ENCODE measurements at regions not wholly inside any gene's neighbourhood (a gene's known extent, or its start where the extent isn't known, plus 50 kb on each side); places are given as distances from the start of the nearest gene placed in this dataset.
A peak's percentile ranks its signal among the peaks of the same experiment; 100 is the strongest.

DNA sequence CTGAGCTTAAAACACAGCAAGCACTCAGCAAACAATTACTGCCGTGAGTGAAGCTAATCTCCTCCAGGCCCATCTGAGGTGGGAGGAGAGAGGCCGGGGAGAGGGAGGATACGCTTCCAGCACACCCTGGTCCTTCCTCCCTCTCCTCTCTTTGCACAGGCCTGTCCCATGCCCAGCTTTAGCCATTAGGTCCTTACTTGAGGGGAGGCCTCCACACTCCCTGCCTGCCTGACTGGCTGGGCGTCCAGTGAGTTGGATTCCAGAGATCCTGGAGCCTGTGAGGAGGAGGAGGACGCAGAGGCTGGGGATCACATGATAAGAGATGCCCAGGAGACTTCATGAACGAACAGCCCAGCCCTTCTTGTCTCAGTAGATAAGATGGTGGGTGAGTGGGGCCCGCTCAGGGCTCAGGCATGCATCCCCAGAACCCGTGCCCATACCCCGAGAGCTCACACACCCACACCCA lies 65.1 kb upstream of the NCOR2 start:
- no peak overlapping the region for H3K4me3 ChIP-seq
- H3K9ac ChIP-seq (ENCODE audit: insufficient read length) = no peak overlapping the region
- DNase-seq (ENCODE audit: low read depth, low spot score) = no peak
- no peaks in the 10 kb centered on the region for H3K36me3 ChIP-seq (ENCODE audit: insufficient read depth, low read length)
- TF ChIP-seq FOXP2 (optimal IDR thresholded peaks at IDR 0.05; ENCODE audit: control extremely low read depth, extremely low read length, insufficient read depth) (no peak), POLR2AphosphoS5 (IDR thresholded peaks at IDR 0.05; ENCODE audit: borderline replicate concordance, low read depth, low read length) (no peak), EZH2 (IDR thresholded peaks at IDR 0.05) (no peak)
- H3K27ac ChIP-seq = peak overlapping the region; percentile 0; the same call in 1 of the 2 replicates
- H3K9me3 ChIP-seq (ENCODE audit: low read depth, low read length) = no peaks in the 10 kb centered on the region; the same call in 1 of the 2 replicates

DNA sequence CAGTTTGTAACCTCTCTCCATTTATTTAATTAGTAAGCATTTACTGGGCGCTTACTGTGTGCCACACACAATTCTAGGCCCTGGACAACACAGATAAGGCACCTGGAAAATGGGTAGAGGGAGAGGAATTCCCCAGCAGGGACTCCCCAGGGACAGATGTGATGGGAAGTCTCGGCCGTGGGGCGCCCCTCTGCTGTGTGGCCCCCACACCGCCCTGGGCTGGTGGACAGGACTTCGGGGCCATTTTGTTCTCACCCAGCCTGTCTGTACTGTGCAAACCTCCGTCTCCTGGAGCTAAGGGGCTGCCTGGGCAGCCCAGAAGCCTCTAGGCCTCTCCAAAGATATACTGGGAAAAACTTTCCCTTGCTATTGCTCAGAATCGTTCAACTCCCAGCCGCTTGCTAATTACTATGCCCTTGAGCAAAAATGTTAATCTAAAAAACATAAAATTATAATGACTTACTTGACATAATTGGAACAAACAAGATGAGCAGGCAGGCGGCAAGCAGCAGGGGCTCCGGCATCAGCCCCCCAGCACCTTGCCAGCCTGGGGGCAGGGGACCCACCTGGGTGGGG lies 64.4 kb upstream of the NCOR2 start:
- no peaks in the 10 kb centered on the region; the same call in 1 of the 2 replicates for H3K9me3 ChIP-seq (ENCODE audit: low read depth, low read length)
- no peak for DNase-seq (ENCODE audit: low read depth, low spot score)
- H3K27ac ChIP-seq = 0 out of 2 replicates have a peak overlapping the region, but pooled peaks have one; percentile 0
- H3K36me3 ChIP-seq (ENCODE audit: insufficient read depth, low read length) = no peaks in the 10 kb centered on the region
- no peak overlapping the region for H3K4me3 ChIP-seq
- TF ChIP-seq EZH2 (IDR thresholded peaks at IDR 0.05) = no peak
- TF ChIP-seq POLR2AphosphoS5 (IDR thresholded peaks at IDR 0.05; ENCODE audit: borderline replicate concordance, low read depth, low read length) = no peak
- no peak for TF ChIP-seq FOXP2 (optimal IDR thresholded peaks at IDR 0.05; ENCODE audit: control extremely low read depth, extremely low read length, insufficient read depth)
- no peak overlapping the region for H3K9ac ChIP-seq (ENCODE audit: insufficient read length)

DNA sequence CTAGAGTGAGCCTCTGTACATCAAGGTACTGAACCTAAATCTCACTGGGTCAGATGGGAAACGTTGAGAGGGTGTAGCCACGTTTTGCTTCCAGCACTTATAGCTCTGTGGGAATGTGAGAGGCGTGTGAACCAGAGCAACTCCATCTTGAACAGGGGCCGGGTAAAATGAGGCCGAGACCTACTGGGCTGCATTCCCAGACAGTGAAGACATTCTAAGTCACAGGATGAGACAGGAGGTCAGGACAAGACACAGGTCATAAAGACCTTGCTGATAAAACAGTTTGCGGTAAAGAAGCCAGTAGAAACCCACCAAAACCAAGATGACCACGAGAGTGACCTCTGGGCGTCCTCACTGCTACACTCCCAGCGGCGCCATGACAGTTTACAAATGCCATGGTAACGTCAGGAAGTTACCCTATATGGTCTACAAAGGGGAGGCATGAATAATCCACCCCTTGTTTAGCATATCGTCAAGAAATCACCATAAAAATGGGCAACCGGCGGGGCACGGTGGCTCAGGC lies 63.4 kb upstream of the NCOR2 start:
- Histone ChIP-seq H3K36me3 (ENCODE audit: insufficient read depth, low read length) (no peaks in the 10 kb centered on the region), H3K27ac (no peak overlapping the region), H3K4me3 (no peak overlapping the region), H3K9ac (ENCODE audit: insufficient read length) (no peak overlapping the region), H3K9me3 (ENCODE audit: low read depth, low read length) (no peaks in the 10 kb centered on the region; the same call in 1 of the 2 replicates)
- DNase-seq (ENCODE audit: low read depth, low spot score) = no peak
- TF ChIP-seq EZH2 (IDR thresholded peaks at IDR 0.05) = no peak
- no peak for TF ChIP-seq FOXP2 (optimal IDR thresholded peaks at IDR 0.05; ENCODE audit: control extremely low read depth, extremely low read length, insufficient read depth)
- TF ChIP-seq POLR2AphosphoS5 (IDR thresholded peaks at IDR 0.05; ENCODE audit: borderline replicate concordance, low read depth, low read length) = no peak

- no peak overlapping the region for H3K27ac ChIP-seq
- H3K9ac ChIP-seq (ENCODE audit: insufficient read length) = no peak overlapping the region
- TF ChIP-seq POLR2AphosphoS5 (IDR thresholded peaks at IDR 0.05; ENCODE audit: borderline replicate concordance, low read depth, low read length) (no peak), EZH2 (IDR thresholded peaks at IDR 0.05) (no peak)
- H3K36me3 ChIP-seq (ENCODE audit: insufficient read depth, low read length) = no peaks in the 10 kb centered on the region
- no peaks in the 10 kb centered on the region for H3K9me3 ChIP-seq (ENCODE audit: low read depth, low read length)
- DNase-seq (ENCODE audit: low read depth, low spot score) = no peak
- H3K4me3 ChIP-seq = no peak overlapping the region
Observed at GRCh38 chr12:124629789-124630480, 62.5 kb upstream of the NCOR2 start.

- no peak for DNase-seq (ENCODE audit: low read depth, low spot score)
- Histone ChIP-seq H3K36me3 (ENCODE audit: insufficient read depth, low read length) (no peaks in the 10 kb centered on the region), H3K4me3 (no peak overlapping the region), H3K9ac (ENCODE audit: insufficient read length) (no peak overlapping the region), H3K9me3 (ENCODE audit: low read depth, low read length) (no peaks in the 10 kb centered on the region), H3K27ac (no peak overlapping the region)
- TF ChIP-seq POLR2AphosphoS5 (IDR thresholded peaks at IDR 0.05; ENCODE audit: borderline replicate concordance, low read depth, low read length) = no peak
- TF ChIP-seq EZH2 (IDR thresholded peaks at IDR 0.05) = no peak
- no peak for TF ChIP-seq FOXP2 (optimal IDR thresholded peaks at IDR 0.05; ENCODE audit: control extremely low read depth, extremely low read length, insufficient read depth)
Observed at GRCh38 chr12:124629117-124629516, 61.7 kb upstream of the NCOR2 start.

- Histone ChIP-seq H3K36me3 (ENCODE audit: insufficient read depth, low read length) (no peaks in the 10 kb centered on the region), H3K4me3 (no peak overlapping the region), H3K9me3 (ENCODE audit: low read depth, low read length) (no peaks in the 10 kb centered on the region), H3K9ac (ENCODE audit: insufficient read length) (no peak overlapping the region), H3K27ac (no peak overlapping the region)
- TF ChIP-seq POLR2AphosphoS5 (IDR thresholded peaks at IDR 0.05; ENCODE audit: borderline replicate concordance, low read depth, low read length) = no peak
- TF ChIP-seq FOXP2 (optimal IDR thresholded peaks at IDR 0.05; ENCODE audit: control extremely low read depth, extremely low read length, insufficient read depth) = no peak
- TF ChIP-seq EZH2 (IDR thresholded peaks at IDR 0.05) = no peak
- no peak for DNase-seq (ENCODE audit: low read depth, low spot score)
Observed at GRCh38 chr12:124627956-124628355, 60.5 kb upstream of the NCOR2 start.

DNA sequence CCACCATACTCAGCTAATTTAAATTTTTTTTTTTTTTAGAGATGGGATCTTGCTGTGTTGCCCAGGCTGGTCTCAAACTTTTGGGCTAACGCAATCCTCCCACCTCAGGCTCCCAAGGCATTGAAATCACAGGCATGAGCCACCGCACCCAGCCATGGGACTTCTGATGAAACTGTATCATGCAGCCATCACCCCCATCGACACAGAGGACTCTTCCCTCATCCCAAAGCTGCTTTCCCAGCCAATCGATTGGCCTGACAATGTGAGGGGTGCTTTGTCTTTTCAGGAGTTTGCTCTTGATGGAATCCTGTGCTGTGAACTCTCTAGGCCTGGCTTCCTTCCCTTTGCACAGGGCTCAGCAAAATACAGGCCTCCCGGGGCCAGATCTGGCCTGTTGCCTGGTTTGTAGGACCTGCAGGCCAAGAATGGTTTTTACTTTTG lies 59.6 kb upstream of the NCOR2 start:
- no peaks in the 10 kb centered on the region for H3K9me3 ChIP-seq (ENCODE audit: low read depth, low read length)
- H3K4me3 ChIP-seq = no peak overlapping the region
- no peak for DNase-seq (ENCODE audit: low read depth, low spot score)
- TF ChIP-seq FOXP2 (optimal IDR thresholded peaks at IDR 0.05; ENCODE audit: control extremely low read depth, extremely low read length, insufficient read depth) (no peak), POLR2AphosphoS5 (IDR thresholded peaks at IDR 0.05; ENCODE audit: borderline replicate concordance, low read depth, low read length) (no peak), EZH2 (IDR thresholded peaks at IDR 0.05) (no peak)
- no peak overlapping the region for H3K27ac ChIP-seq
- no peaks in the 10 kb centered on the region for H3K36me3 ChIP-seq (ENCODE audit: insufficient read depth, low read length)
- no peak overlapping the region for H3K9ac ChIP-seq (ENCODE audit: insufficient read length)

DNA sequence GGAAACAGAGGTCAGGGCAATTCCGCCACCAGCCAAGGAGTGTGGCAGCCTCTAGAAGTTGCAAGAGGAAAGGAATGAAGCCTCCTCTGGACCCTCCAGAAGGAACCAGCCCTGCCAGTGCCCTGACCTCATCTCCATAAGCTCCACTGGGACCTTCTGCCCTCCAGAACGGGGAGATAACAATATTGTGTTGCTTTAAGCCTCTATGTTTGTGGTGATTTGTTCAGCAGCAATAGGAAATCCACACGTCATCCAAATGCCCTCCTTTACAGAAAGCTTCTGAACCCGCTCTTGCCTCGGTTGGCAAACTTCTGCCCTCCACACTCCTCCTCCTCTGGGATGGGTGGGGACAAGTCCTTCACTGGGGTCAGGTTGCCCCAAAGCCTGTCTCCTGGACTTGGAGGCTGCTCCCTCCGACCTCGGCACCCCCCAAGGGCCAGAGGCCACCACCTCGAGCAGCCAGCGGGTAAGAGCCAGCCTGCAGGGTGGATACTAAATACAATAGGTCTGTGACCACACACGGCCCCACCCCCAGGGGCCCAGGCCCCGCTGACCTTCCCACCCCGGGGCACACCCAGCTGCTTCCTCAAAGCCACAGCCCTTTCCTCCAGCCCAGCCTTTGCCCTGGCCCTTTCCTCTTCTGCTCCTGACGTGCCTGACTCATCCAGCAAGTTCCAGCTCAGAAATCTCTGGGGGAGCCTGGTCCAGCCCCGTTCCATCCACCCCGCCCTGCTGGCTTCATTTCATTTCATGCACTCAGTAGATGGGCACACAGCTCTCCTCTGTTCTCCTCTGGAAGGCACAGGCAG lies 58.7 kb upstream of the NCOR2 start:
- TF ChIP-seq POLR2AphosphoS5 (IDR thresholded peaks at IDR 0.05; ENCODE audit: borderline replicate concordance, low read depth, low read length) (no peak), EZH2 (IDR thresholded peaks at IDR 0.05) (no peak), FOXP2 (optimal IDR thresholded peaks at IDR 0.05; ENCODE audit: control extremely low read depth, extremely low read length, insufficient read depth) (no peak)
- Histone ChIP-seq H3K36me3 (ENCODE audit: insufficient read depth, low read length) (no peaks in the 10 kb centered on the region), H3K4me3 (no peak overlapping the region), H3K27ac (no peak overlapping the region), H3K9me3 (ENCODE audit: low read depth, low read length) (no peaks in the 10 kb centered on the region), H3K9ac (ENCODE audit: insufficient read length) (no peak overlapping the region)
- DNase-seq (ENCODE audit: low read depth, low spot score) = no peak

All from SK-N-MC (cell line).